Large intestine (tissue), 3 donors: ENCODE measurements at regions not wholly inside any gene's neighbourhood (a gene's known extent, or its start where the extent isn't known, plus 50 kb on each side); places are given as distances from the start of the nearest gene placed in this dataset.

ENCODE experiments used
- DNase-seq, 2 donors: peaks; one replicate each; pipeline versions ENCODE4 v3.0.0 to v3.0.0-alpha.2; 2013
- H3K27ac ChIP-seq: one replicate; pipeline ENCODE4 v1.5.1; 2013; ENCODE audit warnings: low read length
- H3K27me3 ChIP-seq: 2 replicates; pipeline ENCODE4 v1.6.1; 2013; ENCODE audit warnings: low read length; ENCODE audit not compliant: control insufficient read depth, insufficient read depth
- H3K36me3 ChIP-seq: 2 replicates; pipeline ENCODE4 v1.6.1; 2013; ENCODE audit warnings: low read length; ENCODE audit not compliant: control insufficient read depth, insufficient read depth
- H3K4me1 ChIP-seq: one replicate; pipeline ENCODE4 v1.6.1; 2013; ENCODE audit warnings: low read length; ENCODE audit not compliant: control insufficient read depth, insufficient read depth
- H3K4me3 ChIP-seq: one replicate; pipeline ENCODE4 v1.5.1; 2013; ENCODE audit warnings: low read length
- H3K9me3 ChIP-seq: one replicate; pipeline ENCODE4 v1.6.1; 2013; ENCODE audit warnings: mild to moderate bottlenecking, low read depth, low read length, moderate library complexity; ENCODE audit not compliant: control insufficient read depth
- WGBS: methylation state at CpG from one replicate; pipeline ENCODE4 v1.1.5; 2013; ENCODE audit warnings: low lambda C conversion rate; ENCODE audit not compliant: insufficient coverage; 5-methylcytosine and 5-hydroxymethylcytosine counted together

- H3K27ac ChIP-seq, result no peak overlapping the region
- no peaks in the 10 kb centered on the region for H3K27me3 ChIP-seq
- DNase-seq, result no peak
- no peaks in the 10 kb centered on the region for H3K9me3 ChIP-seq
- H3K4me1 ChIP-seq, result no peaks in the 10 kb centered on the region
- WGBS, result no CpG with 5 or more reads among the region's 1 CpG
- H3K4me3 ChIP-seq, result no peak overlapping the region
- no peaks in the 10 kb centered on the region for H3K36me3 ChIP-seq
Measured at GRCh38 chr11:28420099-28420498, 311.9 kb downstream of the METTL15 start.

GRCh38 chr11:28417601-28418323 lies 309.6 kb downstream of the METTL15 start:
- H3K4me1 ChIP-seq, result no peaks in the 10 kb centered on the region

GRCh38 chr11:28412029-28412428 lies 303.8 kb downstream of the METTL15 start:
- Histone ChIP-seq H3K27ac (no peak overlapping the region), H3K4me1 (no peaks in the 10 kb centered on the region), H3K36me3 (no peaks in the 10 kb centered on the region), H3K27me3 (no peaks in the 10 kb centered on the region), H3K9me3 (no peaks in the 10 kb centered on the region), H3K4me3 (no peak overlapping the region)
- DNase-seq, result no peak

More at GRCh38 chr11:28417601-28418323, 309.6 kb downstream of the METTL15 start:
- 100% methylated on average over 1 of the region's 5 CpGs for WGBS
- H3K27me3 ChIP-seq, result no peaks in the 10 kb centered on the region
- DNase-seq, result no peak
- H3K36me3 ChIP-seq, result no peaks in the 10 kb centered on the region
- H3K9me3 ChIP-seq, result no peaks in the 10 kb centered on the region
- no peak overlapping the region for H3K27ac ChIP-seq
- H3K4me3 ChIP-seq, result no peak overlapping the region

GRCh38 chr11:28401446-28401845 lies 293.3 kb downstream of the METTL15 start:
- H3K27me3 ChIP-seq, result no peaks in the 10 kb centered on the region
- DNase-seq, result no peak
- H3K4me3 ChIP-seq, result no peak overlapping the region
- H3K27ac ChIP-seq, result no peak overlapping the region
- no peaks in the 10 kb centered on the region for H3K36me3 ChIP-seq
- no peaks in the 10 kb centered on the region for H3K9me3 ChIP-seq
- no peaks in the 10 kb centered on the region for H3K4me1 ChIP-seq
- 100% methylated on average over 1 of the region's 3 CpGs for WGBS

- Histone ChIP-seq H3K27ac (no peak overlapping the region), H3K9me3 (no peaks in the 10 kb centered on the region), H3K4me1 (no peaks in the 10 kb centered on the region), H3K27me3 (no peaks in the 10 kb centered on the region), H3K36me3 (no peaks in the 10 kb centered on the region), H3K4me3 (no peak overlapping the region)
- WGBS, result 87% methylated on average over 3 of the region's 4 CpGs
- DNase-seq, result no peak
Measured at GRCh38 chr11:28400331-28401100, 292.3 kb downstream of the METTL15 start.

GRCh38 chr11:28393348-28393747 lies 285.2 kb downstream of the METTL15 start:
- no peaks in the 10 kb centered on the region for H3K4me1 ChIP-seq
- H3K36me3 ChIP-seq, result no peaks in the 10 kb centered on the region
- no peak overlapping the region for H3K27ac ChIP-seq
- no peak overlapping the region for H3K4me3 ChIP-seq
- no CpG with 5 or more reads among the region's 5 CpGs for WGBS
- no peaks in the 10 kb centered on the region for H3K27me3 ChIP-seq
- DNase-seq, result no peak
- no peaks in the 10 kb centered on the region for H3K9me3 ChIP-seq

GRCh38 chr11:28384418-28384817 lies 276.2 kb downstream of the METTL15 start:
- no peaks in the 10 kb centered on the region for H3K36me3 ChIP-seq
- peaks cover 2% of the 10 kb centered on the region for H3K9me3 ChIP-seq
- no CpG with 5 or more reads among the region's 4 CpGs for WGBS
- H3K27me3 ChIP-seq, result no peaks in the 10 kb centered on the region
- H3K4me1 ChIP-seq, result no peaks in the 10 kb centered on the region
- H3K27ac ChIP-seq, result no peak overlapping the region
- DNase-seq, result no peak
- H3K4me3 ChIP-seq, result no peak overlapping the region

- H3K9me3 ChIP-seq, result peaks cover 2% of the 10 kb centered on the region
Measured at GRCh38 chr11:28383456-28383855, 275.3 kb downstream of the METTL15 start.

More at GRCh38 chr11:28383456-28383855, 275.3 kb downstream of the METTL15 start:
- no peaks in the 10 kb centered on the region for H3K4me1 ChIP-seq
- no peaks in the 10 kb centered on the region for H3K27me3 ChIP-seq
- H3K4me3 ChIP-seq, result no peak overlapping the region
- DNase-seq, result no peak
- H3K36me3 ChIP-seq, result no peaks in the 10 kb centered on the region
- no peak overlapping the region for H3K27ac ChIP-seq
- no CpG with 5 or more reads among the region's 1 CpG for WGBS
